GM18520 (cell line): ENCODE measurements at regions not wholly inside any gene's neighbourhood (a gene's known extent, or its start where the extent isn't known, plus 50 kb on each side); places are given as distances from the start of the nearest gene placed in this dataset.
"Not testable (repeated sequence)": the region's sequence is repeated elsewhere in the genome, so short reads cannot be mapped to it uniquely, and the experiment has no call there.

ENCODE experiments used
- ATAC-seq: cut with Tn5 transposase; IDR thresholded peaks from one replicate; pipeline ENCODE4 v1.9.1; 2021; ENCODE audit not compliant: unreplicated experiment

GRCh38 chr5:165014439-165014838, 1509.0 kb downstream of the MAT2B start:
- ATAC-seq, result no peak

- ATAC-seq, result no peak
Observed at GRCh38 chr5:165015126-165015525, 1509.7 kb downstream of the MAT2B start.

GRCh38 chr5:165015547-165015946, 1510.1 kb downstream of the MAT2B start:
- ATAC-seq, result no peak

GRCh38 chr5:165026971-165027370, 1521.6 kb downstream of the MAT2B start:
- no peak for ATAC-seq

GRCh38 chr5:165028356-165028755, 1522.9 kb downstream of the MAT2B start:
- no peak for ATAC-seq

- no peak for ATAC-seq
Observed at GRCh38 chr5:165029099-165029870, 1523.9 kb downstream of the MAT2B start.

- ATAC-seq, result no peak
Observed at GRCh38 chr5:165030971-165031370, 1525.6 kb downstream of the MAT2B start.

- no peak for ATAC-seq
Observed at GRCh38 chr5:165031371-165031770, 1526.0 kb downstream of the MAT2B start.

GRCh38 chr5:165035520-165035919, 1530.1 kb downstream of the MAT2B start:
- no peak for ATAC-seq

- no peak for ATAC-seq
Observed at GRCh38 chr5:165039748-165040147, 1534.3 kb downstream of the MAT2B start.

GRCh38 chr5:165045941-165046340, 1540.5 kb downstream of the MAT2B start:
- ATAC-seq, result not testable (repeated sequence)

- ATAC-seq, result no peak
Observed at GRCh38 chr5:165055476-165055875, 1550.1 kb downstream of the MAT2B start.

- ATAC-seq, result no peak
Observed at GRCh38 chr5:165057145-165057544, 1551.7 kb downstream of the MAT2B start.

GRCh38 chr5:165066751-165067385, 1561.4 kb downstream of the MAT2B start:
- no peak for ATAC-seq

- ATAC-seq, result no peak
Observed at GRCh38 chr5:165076686-165077085, 1571.3 kb downstream of the MAT2B start.

GRCh38 chr5:165079389-165079788, 1574.0 kb downstream of the MAT2B start:
- ATAC-seq, result no peak

GRCh38 chr5:165083394-165083793, 1578.0 kb downstream of the MAT2B start:
- no peak for ATAC-seq

- no peak for ATAC-seq
Observed at GRCh38 chr5:165086465-165086864, 1581.0 kb downstream of the MAT2B start.

GRCh38 chr5:165094782-165095181, 1589.4 kb downstream of the MAT2B start:
- no peak for ATAC-seq

GRCh38 chr5:165101709-165102108, 1596.3 kb downstream of the MAT2B start:
- no peak for ATAC-seq

- ATAC-seq, result no peak
Observed at GRCh38 chr5:165104611-165105010, 1599.2 kb downstream of the MAT2B start.

- ATAC-seq, result no peak
Observed at GRCh38 chr5:165108809-165109208, 1603.4 kb downstream of the MAT2B start.

- no peak for ATAC-seq
Observed at GRCh38 chr5:165119175-165119574, 1613.8 kb downstream of the MAT2B start.
